Tongue (tissue), 1 donor: ENCODE measurements at regions not wholly inside any gene's neighbourhood (a gene's known extent, or its start where the extent isn't known, plus 50 kb on each side); places are given as distances from the start of the nearest gene placed in this dataset.
"Not testable (repeated sequence)": the region's sequence is repeated elsewhere in the genome, so short reads cannot be mapped to it uniquely, and the experiment has no call there.

Experiments used
- DNase-seq: peaks from one replicate; pipeline ENCODE4 v3.0.0-alpha.2; 2015

- no peak for DNase-seq
Measured at GRCh38 chr10:78210976-78211375, 177.3 kb downstream of the RPS24 start.

DNA sequence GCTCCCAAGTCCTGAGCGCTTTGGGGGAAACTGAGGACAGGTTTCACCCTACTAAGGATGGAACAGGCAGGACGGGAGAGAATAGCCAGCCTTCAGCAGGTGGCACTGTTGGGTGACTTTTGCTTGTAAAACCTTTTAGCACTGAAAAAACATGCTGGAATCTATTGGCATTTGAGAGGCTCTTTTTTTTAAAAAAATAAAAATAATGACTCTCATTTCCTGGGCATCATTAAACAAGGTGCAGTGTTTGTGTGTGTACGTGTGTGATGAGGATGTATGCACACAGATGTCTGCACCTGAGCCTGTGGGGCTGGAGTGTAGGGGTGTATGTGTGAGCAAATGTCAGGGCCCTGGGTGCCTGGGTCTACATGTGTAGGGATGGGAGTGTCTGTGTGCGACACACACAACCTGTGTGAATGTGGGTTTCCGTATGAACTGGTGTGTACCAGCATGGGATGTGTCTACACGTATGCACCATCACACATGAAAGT lies 177.9 kb downstream of the RPS24 start:
- peak; percentile 68 for DNase-seq

GRCh38 chr10:78212060-78212785 lies 178.6 kb downstream of the RPS24 start:
- DNase-seq: peak; percentile 72

- no peak for DNase-seq
Measured at GRCh38 chr10:78212786-78213175, 179.1 kb downstream of the RPS24 start.

DNA sequence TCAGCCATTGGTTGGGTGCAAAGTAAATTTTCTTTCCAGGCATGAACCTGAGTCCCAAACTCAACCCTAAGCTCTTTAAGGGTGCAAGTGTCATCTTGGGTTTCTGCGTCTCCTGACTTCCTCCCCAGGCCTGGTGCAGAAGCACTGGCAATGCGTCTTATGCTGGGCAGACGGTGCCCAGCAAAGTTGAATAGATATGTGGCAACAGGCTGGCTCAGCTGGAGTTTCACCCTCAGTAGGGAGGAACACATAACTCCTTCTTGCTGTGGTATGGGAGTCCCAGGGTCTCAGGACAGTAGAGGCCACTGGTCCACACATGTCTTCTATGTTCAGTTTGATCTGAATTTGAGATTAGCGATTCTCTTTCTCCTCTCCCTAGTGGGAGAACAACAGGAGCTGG lies 181.3 kb downstream of the RPS24 start:
- DNase-seq: no peak

GRCh38 chr10:78215645-78216044 lies 182.0 kb downstream of the RPS24 start:
- peak; percentile 94 for DNase-seq

GRCh38 chr10:78217336-78217735 lies 183.7 kb downstream of the RPS24 start:
- DNase-seq: no peak

- no peak for DNase-seq
Measured at GRCh38 chr10:78218798-78219490, 185.3 kb downstream of the RPS24 start.

DNA sequence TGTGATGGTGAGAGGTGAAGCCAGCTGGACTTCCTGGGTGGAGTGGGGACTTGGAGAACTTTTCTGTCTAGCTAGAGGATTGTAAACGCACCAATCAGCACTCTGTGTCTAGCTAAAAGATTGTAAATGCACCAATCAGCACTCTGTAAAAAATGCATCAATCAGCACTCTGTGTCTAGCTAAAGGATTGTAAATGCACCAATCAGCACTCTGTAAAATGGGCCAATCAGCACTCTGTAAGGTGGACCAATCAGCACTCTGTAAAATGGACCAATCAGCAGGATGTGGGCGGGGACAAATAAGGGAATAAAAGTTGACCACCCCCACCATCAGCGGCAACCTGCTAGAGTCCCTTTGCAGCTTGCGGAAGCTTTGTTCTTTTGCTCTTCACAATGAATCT lies 185.9 kb downstream of the RPS24 start:
- DNase-seq: not testable (repeated sequence)

GRCh38 chr10:78220781-78221180 lies 187.1 kb downstream of the RPS24 start:
- no peak for DNase-seq

GRCh38 chr10:78222096-78222790 lies 188.6 kb downstream of the RPS24 start:
- no peak for DNase-seq

DNA sequence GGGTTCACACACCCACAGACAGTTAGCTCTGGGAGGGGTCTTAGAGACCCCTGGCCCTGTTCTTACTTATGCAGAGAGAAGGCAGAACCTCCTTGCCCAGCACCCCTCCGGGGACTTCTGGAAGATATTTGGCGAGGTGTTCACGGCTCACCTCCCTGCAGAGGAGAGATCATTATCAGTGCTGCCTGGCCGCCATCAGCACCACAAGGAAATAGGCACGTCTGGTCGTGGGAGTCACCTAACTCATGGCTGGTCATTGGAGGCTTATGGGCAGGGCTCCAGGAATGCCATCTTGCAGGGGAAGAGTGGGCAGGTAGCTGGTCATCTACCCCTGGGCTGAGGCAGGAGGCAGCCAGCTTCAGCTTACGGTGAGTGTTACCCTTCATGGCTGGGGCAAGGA lies 189.4 kb downstream of the RPS24 start:
- DNase-seq: no peak

- no peak for DNase-seq
Measured at GRCh38 chr10:78224602-78225001, 190.9 kb downstream of the RPS24 start.

- DNase-seq: no peak
Measured at GRCh38 chr10:78225594-78225993, 191.9 kb downstream of the RPS24 start.

GRCh38 chr10:78229489-78229888 lies 195.8 kb downstream of the RPS24 start:
- DNase-seq: no peak

DNA sequence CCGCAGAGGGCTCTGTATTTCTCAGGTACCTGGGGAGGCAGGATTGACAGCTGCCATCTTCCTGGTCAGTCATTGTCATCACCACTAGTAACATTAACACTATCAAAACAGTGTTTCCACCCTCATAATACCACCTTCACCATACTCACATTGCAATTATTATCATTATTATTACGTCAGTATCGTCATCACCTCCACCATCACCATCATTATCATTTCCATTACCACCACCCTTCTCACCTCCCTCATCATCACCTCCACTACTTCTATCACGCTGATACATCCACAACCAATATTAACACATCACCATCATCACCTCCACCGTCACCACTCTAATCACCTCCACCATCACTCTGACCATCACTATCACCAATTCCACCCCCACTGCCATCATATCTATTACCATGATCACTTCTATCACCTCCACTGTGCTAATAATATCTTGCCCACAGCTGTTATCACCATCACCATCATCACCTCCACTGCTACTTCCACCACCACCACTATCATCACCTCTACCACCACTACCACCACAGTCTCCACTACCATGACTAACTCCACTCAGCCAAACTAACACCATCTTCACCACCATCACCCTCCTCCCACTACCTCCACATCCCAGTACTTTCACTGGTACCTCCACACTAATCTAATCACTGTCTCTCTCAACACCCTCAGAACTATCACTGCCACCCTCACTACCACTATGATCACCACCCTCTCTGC lies 196.4 kb downstream of the RPS24 start:
- DNase-seq: no peak

DNA sequence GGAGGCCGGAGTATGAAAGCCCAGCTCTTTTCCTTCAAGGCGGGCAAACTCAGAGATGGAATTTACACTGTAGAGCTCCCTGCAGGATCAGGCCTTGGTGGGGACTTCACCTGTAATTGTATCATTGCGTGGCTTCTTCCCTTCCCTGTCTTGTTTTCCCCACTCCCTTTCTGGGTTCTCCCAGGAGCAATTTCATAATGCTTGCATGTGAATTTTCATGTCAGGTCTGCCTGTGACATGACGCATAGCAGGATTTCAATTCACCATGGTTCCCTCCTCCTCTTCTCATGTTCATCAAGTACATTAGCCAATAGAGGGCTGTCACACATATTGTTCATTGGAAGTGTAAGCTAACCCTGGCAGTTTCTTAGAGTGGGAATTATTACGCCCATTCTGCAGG lies 197.7 kb downstream of the RPS24 start:
- DNase-seq: no peak

DNA sequence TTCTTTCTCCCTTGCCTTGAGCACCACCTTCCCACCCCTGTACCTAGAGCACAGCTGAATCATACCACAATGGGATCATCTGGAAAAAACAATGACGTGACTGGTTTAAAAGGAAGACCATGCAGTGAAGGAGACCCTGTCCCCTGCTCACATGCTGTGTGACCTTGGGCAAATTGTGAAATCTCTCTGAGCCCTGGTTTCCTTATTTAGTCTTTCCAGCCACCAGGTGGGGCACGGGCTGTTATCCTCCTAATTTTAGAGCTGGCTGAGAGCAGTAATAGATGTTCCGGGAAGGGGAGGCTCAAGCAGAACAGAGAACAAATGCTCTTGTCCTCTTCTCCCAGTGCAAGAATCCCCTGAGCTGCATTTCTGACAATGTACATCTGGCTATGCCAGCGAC lies 198.3 kb downstream of the RPS24 start:
- peak; percentile 62 for DNase-seq

DNA sequence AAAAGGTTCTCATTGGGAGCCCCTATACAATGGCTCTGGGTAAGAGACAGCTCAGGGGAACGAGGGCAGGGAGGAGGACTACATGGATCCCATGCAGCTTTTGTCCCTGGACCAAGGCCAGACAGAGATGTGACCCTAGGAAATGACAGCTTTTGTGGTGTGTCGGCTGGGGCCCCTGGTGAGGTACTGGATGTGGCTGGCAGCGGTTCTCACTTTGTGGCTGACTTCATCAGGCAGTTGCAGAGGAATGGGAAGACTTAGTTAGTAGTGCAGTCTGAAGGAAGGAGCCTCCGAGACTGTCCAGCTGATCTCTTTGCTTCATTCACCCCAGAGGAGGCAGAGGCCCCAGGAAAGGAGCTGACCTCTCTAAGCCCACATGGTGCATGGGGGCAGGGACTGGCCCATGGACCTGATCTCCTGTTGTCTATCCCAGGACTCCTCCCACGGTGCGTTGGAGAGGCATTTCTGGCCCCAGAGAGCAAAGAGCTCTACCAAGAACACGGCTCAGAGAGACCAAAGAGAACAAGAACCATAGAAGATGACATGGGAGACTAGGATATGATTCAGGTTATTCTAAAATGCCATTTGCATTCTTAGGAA lies 202.9 kb downstream of the RPS24 start:
- DNase-seq: no peak

- not testable (repeated sequence) for DNase-seq
Measured at GRCh38 chr10:78237951-78238350, 204.3 kb downstream of the RPS24 start.

- DNase-seq: no peak
Measured at GRCh38 chr10:78247266-78247665, 213.6 kb downstream of the RPS24 start.

GRCh38 chr10:78247821-78248220 lies 214.2 kb downstream of the RPS24 start:
- DNase-seq: no peak
